Astrocyte of the spinal cord (primary cell): ENCODE measurements at regions not wholly inside any gene's neighbourhood (a gene's known extent, or its start where the extent isn't known, plus 50 kb on each side); places are given as distances from the start of the nearest gene placed in this dataset.

Experiments used
- DNase-seq: peaks from one replicate; pipeline ENCODE4 v3.0.0; 2011; ENCODE audit warnings: low read depth, low spot score
- H3K4me3 ChIP-seq: 2 replicates; pipeline ENCODE4 v1.5.1; 2011; ENCODE audit warnings: low read depth, mild to moderate bottlenecking, low read length, moderate library complexity
- CTCF ChIP-seq: IDR thresholded peaks from 2 replicates; pipeline ENCODE4 v1.5.1; 2012; ENCODE audit warnings: low read depth, mild to moderate bottlenecking, low read length, inconsistent platforms
- in situ Hi-C: cut with HindIII; loops from 2 replicates; pipeline ENCODE4 v1.10.0; 2017; ENCODE audit warnings: low sequenced_read_pairs

DNA sequence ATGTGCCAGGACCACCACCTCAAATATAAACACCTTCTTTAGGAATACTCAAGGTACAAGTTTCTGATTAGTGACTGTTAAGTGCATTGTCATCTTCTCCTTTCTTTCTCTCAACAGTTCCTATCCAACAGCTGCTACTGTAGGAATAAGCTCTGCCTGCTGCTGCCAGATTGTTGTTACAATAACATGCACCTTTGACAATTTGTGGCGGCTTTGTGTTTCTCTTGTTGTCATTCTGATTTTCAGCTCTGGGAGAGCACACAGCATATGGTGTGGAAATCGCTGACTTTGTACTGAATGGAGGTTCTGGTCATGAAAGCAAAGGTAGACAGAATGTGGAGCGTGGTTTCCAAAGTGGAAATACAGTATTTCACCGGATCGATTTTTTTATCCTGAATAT lies 182.8 kb downstream of the SEC23IP start:
- DNase-seq: no peak
- in situ Hi-C loops: no loop called here
- no peak overlapping the region for H3K4me3 ChIP-seq
- TF ChIP-seq CTCF: no peak

GRCh38 chr10:120076996-120077706 lies 184.6 kb downstream of the SEC23IP start:
- no peak overlapping the region for H3K4me3 ChIP-seq
- DNase-seq: no peak
- TF ChIP-seq CTCF: no peak
- in situ Hi-C loops: no loop called here

- no peak for TF ChIP-seq CTCF
- no peak for DNase-seq
- H3K4me3 ChIP-seq: no peak overlapping the region
- in situ Hi-C loops: no loop called here
These were observed 185.4 kb downstream of the SEC23IP start for GRCh38 chr10:120077707-120078492.

DNA sequence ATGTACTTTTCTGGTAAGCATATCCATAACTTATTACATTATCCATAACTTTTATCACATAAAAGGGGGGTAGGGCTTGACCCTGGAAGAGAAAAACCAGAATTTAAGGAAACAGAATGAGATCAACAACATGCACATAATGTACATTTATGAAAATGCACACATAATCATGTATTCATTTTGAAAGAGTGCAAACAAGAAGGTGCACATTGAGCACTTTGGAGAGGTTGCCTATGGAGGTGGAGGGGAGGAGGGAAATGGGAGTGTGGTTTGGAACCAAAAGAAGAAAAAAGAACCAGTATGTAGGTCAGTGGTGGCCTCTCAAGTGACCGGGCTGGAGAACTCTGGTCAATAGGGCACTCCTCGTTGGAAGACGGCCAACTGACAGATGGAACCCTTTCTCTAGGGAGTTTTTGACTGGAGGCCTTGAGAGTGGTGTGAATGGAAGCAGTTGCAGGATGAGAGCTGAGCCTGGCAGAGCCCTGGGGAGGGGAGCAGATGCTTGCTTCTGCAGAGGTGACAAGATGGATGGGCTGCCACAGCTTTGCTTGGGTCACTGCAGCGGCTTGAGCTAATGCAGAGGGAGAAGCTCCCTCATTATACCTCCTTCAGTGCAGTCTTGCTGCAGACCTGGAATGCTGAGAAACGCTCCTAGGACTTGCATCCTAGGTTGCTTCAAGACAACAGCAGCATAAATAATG lies 192.7 kb downstream of the SEC23IP start:
- in situ Hi-C loops: no loop called here
- DNase-seq: no peak
- H3K4me3 ChIP-seq: no peak overlapping the region
- no peak for TF ChIP-seq CTCF

GRCh38 chr10:120086066-120086465 lies 193.5 kb downstream of the SEC23IP start:
- no peak for DNase-seq
- no peak overlapping the region for H3K4me3 ChIP-seq
- in situ Hi-C loops: no loop called here
- no peak for TF ChIP-seq CTCF

DNA sequence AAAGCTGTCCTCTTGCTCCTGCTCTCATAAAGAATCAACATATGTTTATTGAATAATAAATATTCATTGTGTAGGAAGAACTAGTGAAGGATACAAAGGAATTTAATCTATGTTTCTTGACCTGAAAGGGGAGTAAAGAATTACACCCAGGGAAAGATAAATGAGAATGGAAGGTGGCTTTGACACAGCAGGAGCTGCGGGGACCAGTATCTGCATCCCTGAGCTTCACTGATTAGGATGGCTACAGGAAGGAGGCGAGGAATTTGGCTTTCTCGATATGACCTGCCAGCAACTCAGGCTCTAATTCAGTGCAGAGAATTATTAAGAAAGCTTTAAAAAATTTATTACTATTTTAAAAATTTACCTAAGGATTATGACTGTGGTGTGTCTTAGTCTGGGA lies 194.6 kb downstream of the SEC23IP start:
- no peak for TF ChIP-seq CTCF
- in situ Hi-C loops: no loop called here
- H3K4me3 ChIP-seq: no peak overlapping the region
- no peak for DNase-seq
